Stimulated activated CD4-positive, alpha-beta T cell treated with anti-CD3 and anti-CD28 coated beads, Interleukin-4, amount 100 ng/mL, for 48 hours (primary cell): ENCODE measurements at regions not wholly inside any gene's neighbourhood (a gene's known extent, or its start where the extent isn't known, plus 50 kb on each side); places are given as distances from the start of the nearest gene placed in this dataset.

Experiments used
- DNase-seq, 2 donors: peaks; one replicate each; pipeline ENCODE4 v3.0.0-alpha.2; 2020; ENCODE audit warnings: low read depth in 2 of 2

GRCh38 chr11:39144351-39145130, 2314.9 kb downstream of the LRRC4C start:
- no peak for DNase-seq

GRCh38 chr11:39139581-39139980, 2319.9 kb downstream of the LRRC4C start:
- DNase-seq, result no peak

- no peak for DNase-seq
These were observed 2338.6 kb downstream of the LRRC4C start for GRCh38 chr11:39120890-39121289.

GRCh38 chr11:39113606-39114005, 2345.8 kb downstream of the LRRC4C start:
- no peak for DNase-seq

GRCh38 chr11:39102236-39102635, 2357.2 kb downstream of the LRRC4C start:
- no peak for DNase-seq

- DNase-seq, result no peak
These were observed 2381.0 kb downstream of the LRRC4C start for GRCh38 chr11:39078465-39078864.

GRCh38 chr11:39037611-39038010, 2421.8 kb downstream of the LRRC4C start:
- DNase-seq, result no peak

GRCh38 chr11:39036021-39036420, 2423.4 kb downstream of the LRRC4C start:
- DNase-seq, result no peak

- no peak for DNase-seq
These were observed 2423.5 kb upstream of the RAG2 start for GRCh38 chr11:39021539-39021938.

- DNase-seq, result no peak
These were observed 2413.8 kb upstream of the RAG2 start for GRCh38 chr11:39011797-39012196.

- DNase-seq, result no peak
These were observed 2392.8 kb upstream of the RAG2 start for GRCh38 chr11:38990841-38991240.

GRCh38 chr11:38990139-38990538, 2392.1 kb upstream of the RAG2 start:
- DNase-seq, result no peak

GRCh38 chr11:38988908-38989307, 2390.9 kb upstream of the RAG2 start:
- no peak for DNase-seq

- no peak for DNase-seq
These were observed 2374.2 kb upstream of the RAG2 start for GRCh38 chr11:38972220-38972619.

- no peak for DNase-seq
These were observed 2373.1 kb upstream of the RAG2 start for GRCh38 chr11:38971141-38971540.

GRCh38 chr11:38968951-38969350, 2370.9 kb upstream of the RAG2 start:
- DNase-seq, result no peak

GRCh38 chr11:38952698-38953097, 2354.7 kb upstream of the RAG2 start:
- DNase-seq, result no peak

- no peak for DNase-seq
These were observed 2352.8 kb upstream of the RAG2 start for GRCh38 chr11:38950867-38951266.

GRCh38 chr11:38948392-38948791, 2350.4 kb upstream of the RAG2 start:
- no peak for DNase-seq

GRCh38 chr11:38937709-38938108, 2339.7 kb upstream of the RAG2 start:
- DNase-seq, result no peak

- no peak for DNase-seq
These were observed 2337.9 kb upstream of the RAG2 start for GRCh38 chr11:38935941-38936340.

GRCh38 chr11:38927993-38928392, 2330.0 kb upstream of the RAG2 start:
- no peak for DNase-seq

- DNase-seq, result no peak
These were observed 2326.6 kb upstream of the RAG2 start for GRCh38 chr11:38924644-38925043.

- DNase-seq, result no peak
These were observed 2302.2 kb upstream of the RAG2 start for GRCh38 chr11:38900211-38900610.
